ENCODE measurements at regions not wholly inside any gene's neighbourhood (a gene's known extent, or its start where the extent isn't known, plus 50 kb on each side); places are given as distances from the start of the nearest gene placed in this dataset.
A peak's percentile ranks its signal among the peaks of the same experiment; 100 is the strongest.

DNA sequence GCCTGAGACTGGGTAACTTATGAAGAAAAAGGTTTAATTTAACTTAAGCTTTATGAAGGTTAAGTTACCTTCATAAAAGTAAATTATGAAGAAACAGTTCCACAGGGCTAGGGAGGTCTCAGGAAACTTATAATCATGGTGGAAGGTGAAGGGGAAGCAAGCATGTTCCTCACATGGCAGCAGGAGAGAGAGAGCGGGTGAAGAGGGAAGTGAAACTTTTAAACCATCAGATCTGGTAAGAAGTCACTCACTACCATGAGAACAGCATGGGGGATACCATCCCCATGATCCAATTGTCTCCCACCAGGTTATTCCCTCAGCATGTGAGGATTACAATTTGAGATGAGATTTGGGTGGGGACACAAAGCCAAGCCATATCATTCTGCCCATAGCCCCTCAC, 944.7 kb upstream of the NDST4 start:
- Histone ChIP-seq H3K4me3 (ENCODE audit: severe bottlenecking) (no peak overlapping the region), H3K4me1 (ENCODE audit: insufficient read depth, poor library complexity, severe bottlenecking) (no peaks in the 10 kb centered on the region), H3K9me3 (ENCODE audit: severe bottlenecking) (no peaks in the 10 kb centered on the region), H3K27ac (ENCODE audit: poor library complexity, severe bottlenecking) (no peak overlapping the region), H3K27me3 (ENCODE audit: insufficient read depth, poor library complexity, severe bottlenecking) (no peaks in the 10 kb centered on the region), H3K36me3 (ENCODE audit: low read depth) (no peaks in the 10 kb centered on the region)
- DNase-seq (ENCODE audit: low spot score) (no peak), ATAC-seq (ENCODE audit: low read depth) (no peak)
- TF ChIP-seq, protein P1, sequence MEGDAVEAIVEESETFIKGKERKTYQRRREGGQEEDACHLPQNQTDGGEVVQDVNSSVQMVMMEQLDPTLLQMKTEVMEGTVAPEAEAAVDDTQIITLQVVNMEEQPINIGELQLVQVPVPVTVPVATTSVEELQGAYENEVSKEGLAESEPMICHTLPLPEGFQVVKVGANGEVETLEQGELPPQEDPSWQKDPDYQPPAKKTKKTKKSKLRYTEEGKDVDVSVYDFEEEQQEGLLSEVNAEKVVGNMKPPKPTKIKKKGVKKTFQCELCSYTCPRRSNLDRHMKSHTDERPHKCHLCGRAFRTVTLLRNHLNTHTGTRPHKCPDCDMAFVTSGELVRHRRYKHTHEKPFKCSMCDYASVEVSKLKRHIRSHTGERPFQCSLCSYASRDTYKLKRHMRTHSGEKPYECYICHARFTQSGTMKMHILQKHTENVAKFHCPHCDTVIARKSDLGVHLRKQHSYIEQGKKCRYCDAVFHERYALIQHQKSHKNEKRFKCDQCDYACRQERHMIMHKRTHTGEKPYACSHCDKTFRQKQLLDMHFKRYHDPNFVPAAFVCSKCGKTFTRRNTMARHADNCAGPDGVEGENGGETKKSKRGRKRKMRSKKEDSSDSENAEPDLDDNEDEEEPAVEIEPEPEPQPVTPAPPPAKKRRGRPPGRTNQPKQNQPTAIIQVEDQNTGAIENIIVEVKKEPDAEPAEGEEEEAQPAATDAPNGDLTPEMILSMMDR (IDR thresholded peaks at IDR 0.05; ENCODE audit: poor library complexity, severe bottlenecking): no peak

DNA sequence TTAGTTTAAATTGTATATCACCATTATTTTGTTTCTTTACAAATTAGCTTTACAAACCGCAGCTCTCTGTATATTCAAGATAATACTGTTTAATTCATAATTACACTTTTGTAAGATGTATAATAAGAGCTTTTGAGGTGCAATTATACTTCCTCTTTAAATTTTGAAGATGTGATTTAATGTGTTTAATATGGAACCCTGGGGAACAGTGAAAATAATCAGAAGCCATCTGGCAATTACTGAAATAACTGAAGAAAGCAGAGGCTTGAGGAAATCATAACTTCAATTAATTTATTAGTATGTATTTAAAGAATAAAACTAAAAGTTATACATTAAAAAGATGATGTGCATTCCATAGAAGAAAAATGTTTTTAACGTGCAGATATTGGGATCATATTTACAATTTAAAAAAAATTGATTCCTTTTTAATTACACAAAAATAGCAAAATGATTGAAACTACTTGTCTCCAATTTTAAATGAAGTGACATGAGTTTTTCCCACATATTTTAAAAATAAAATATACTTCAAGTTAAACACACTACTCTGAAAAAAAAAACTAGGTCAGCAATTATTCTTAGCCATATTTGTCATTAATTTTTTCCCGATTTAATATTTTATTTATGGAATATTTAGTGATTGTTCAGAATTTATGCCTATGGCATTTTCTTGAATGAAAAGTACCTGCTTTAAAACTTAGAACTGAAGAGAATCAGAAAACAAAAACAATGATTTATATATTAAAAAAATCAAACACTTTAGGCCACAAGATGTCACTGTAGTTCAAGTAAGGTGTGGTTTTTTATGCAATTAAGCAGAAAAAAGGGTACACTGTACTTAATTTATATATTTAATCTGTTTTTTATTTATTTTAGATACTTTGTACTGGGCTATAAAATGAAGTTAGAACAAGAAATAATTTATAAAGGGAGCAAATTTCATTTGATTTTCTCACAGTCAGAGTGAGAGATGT, 942.7 kb upstream of the NDST4 start:
- no peaks in the 10 kb centered on the region for H3K4me1 ChIP-seq (ENCODE audit: insufficient read depth, poor library complexity, severe bottlenecking)
- DNase-seq (ENCODE audit: low spot score) (no peak), ATAC-seq (ENCODE audit: low read depth) (no peak)
- TF ChIP-seq, protein P1 (IDR thresholded peaks at IDR 0.05; ENCODE audit: poor library complexity, severe bottlenecking): peak; percentile 79
- H3K27me3 ChIP-seq (ENCODE audit: insufficient read depth, poor library complexity, severe bottlenecking): no peaks in the 10 kb centered on the region
- H3K9me3 ChIP-seq (ENCODE audit: severe bottlenecking): no peaks in the 10 kb centered on the region
- no peaks in the 10 kb centered on the region for H3K36me3 ChIP-seq (ENCODE audit: low read depth)
- H3K4me3 ChIP-seq (ENCODE audit: severe bottlenecking): no peak overlapping the region
- H3K27ac ChIP-seq (ENCODE audit: poor library complexity, severe bottlenecking): no peak overlapping the region

DNA sequence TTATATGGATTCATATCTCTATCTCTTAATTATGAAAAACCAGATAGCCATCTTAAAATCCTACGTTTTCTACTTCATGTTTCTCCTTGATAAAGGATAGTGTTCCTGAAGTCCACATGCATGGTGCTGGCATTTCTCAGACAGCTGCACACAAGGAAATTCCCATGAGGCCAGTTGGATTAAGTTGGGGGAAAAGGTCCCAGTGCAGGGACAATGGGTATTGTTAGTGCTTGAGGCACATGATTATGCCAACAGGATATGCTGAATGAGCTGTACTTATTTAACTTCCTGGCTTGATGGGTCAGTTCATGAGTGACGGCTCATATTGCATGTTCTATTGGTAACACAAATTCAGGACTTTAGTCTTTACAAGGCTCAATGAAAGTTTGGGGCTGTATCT, 913.9 kb upstream of the NDST4 start:
- Histone ChIP-seq H3K4me3 (ENCODE audit: severe bottlenecking) (no peak overlapping the region), H3K36me3 (ENCODE audit: low read depth) (no peaks in the 10 kb centered on the region), H3K27ac (ENCODE audit: poor library complexity, severe bottlenecking) (no peak overlapping the region), H3K27me3 (ENCODE audit: insufficient read depth, poor library complexity, severe bottlenecking) (no peaks in the 10 kb centered on the region), H3K4me1 (ENCODE audit: insufficient read depth, poor library complexity, severe bottlenecking) (no peaks in the 10 kb centered on the region), H3K9me3 (ENCODE audit: severe bottlenecking) (no peaks in the 10 kb centered on the region)
- ATAC-seq (ENCODE audit: low read depth) (no peak), DNase-seq (ENCODE audit: low spot score) (no peak)
- TF ChIP-seq, protein P1 (IDR thresholded peaks at IDR 0.05; ENCODE audit: poor library complexity, severe bottlenecking): no peak

DNA sequence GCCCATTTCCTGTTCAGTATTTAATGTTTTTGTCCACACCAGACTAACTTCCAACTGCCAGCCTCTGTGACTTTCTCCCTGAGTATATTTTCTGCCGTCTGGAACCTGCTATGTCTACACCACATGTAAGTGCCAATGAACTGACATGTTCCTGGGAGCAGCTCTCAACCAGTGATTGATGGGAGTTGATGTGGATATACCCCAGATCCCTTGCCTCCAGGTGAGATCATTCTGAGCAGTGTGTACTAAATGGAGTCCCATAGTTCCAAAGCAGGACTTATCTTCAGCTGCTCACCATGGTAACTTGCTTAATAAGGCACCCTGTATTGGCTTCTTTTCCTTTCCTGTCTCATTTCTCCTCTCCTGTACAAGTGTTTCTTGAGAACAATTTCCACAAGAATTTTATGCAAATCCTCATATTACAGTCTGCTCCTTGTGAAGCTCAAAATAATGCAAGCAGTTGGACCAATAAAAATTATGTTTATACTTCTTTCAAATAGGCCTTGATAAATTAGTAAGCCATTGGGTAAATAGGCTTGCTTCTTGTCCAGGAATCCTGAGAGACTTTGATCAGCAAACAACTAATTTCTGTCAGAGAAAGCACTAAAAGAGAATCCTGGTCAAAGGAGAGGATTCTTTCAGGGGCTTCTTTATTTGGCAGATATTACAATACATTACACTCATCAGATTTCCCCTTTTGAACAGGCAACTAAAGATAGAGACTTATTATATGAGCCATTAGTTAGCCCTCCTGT, 911.7 kb upstream of the NDST4 start:
- Histone ChIP-seq H3K4me3 (ENCODE audit: severe bottlenecking) (no peak overlapping the region), H3K36me3 (ENCODE audit: low read depth) (no peaks in the 10 kb centered on the region), H3K27me3 (ENCODE audit: insufficient read depth, poor library complexity, severe bottlenecking) (no peaks in the 10 kb centered on the region), H3K27ac (ENCODE audit: poor library complexity, severe bottlenecking) (no peak overlapping the region), H3K4me1 (ENCODE audit: insufficient read depth, poor library complexity, severe bottlenecking) (no peaks in the 10 kb centered on the region), H3K9me3 (ENCODE audit: severe bottlenecking) (peaks cover 3% of the 10 kb centered on the region)
- TF ChIP-seq, protein P1 (IDR thresholded peaks at IDR 0.05; ENCODE audit: poor library complexity, severe bottlenecking): no peak
- no peak for ATAC-seq (ENCODE audit: low read depth)
- no peak for DNase-seq (ENCODE audit: low spot score)
